HG03520 (cell line): ENCODE measurements at regions not wholly inside any gene's neighbourhood (a gene's known extent, or its start where the extent isn't known, plus 50 kb on each side); places are given as distances from the start of the nearest gene placed in this dataset.
"Not testable (repeated sequence)": the region's sequence is repeated elsewhere in the genome, so short reads cannot be mapped to it uniquely, and the experiment has no call there.

Source experiments
- ATAC-seq: cut with Tn5 transposase; IDR thresholded peaks from one replicate; pipeline ENCODE4 v1.9.1; 2021; ENCODE audit warnings: mild to moderate bottlenecking, moderate library complexity; ENCODE audit not compliant: unreplicated experiment

GRCh38 chr2:142827170-142827569 is 50.3 kb upstream of the KYNU start:
- ATAC-seq, result no peak

GRCh38 chr2:142825861-142826260 is 51.6 kb upstream of the KYNU start:
- ATAC-seq, result no peak

GRCh38 chr2:142824756-142825155 is 52.7 kb upstream of the KYNU start:
- no peak for ATAC-seq

GRCh38 chr2:142822190-142822589 is 55.3 kb upstream of the KYNU start:
- no peak for ATAC-seq

- ATAC-seq, result no peak
These were observed 58.1 kb upstream of the KYNU start for GRCh38 chr2:142819411-142819810.

GRCh38 chr2:142815375-142815774 is 62.1 kb upstream of the KYNU start:
- no peak for ATAC-seq

- no peak for ATAC-seq
These were observed 63.3 kb upstream of the KYNU start for GRCh38 chr2:142813830-142814829.

- not testable (repeated sequence) for ATAC-seq
These were observed 65.8 kb upstream of the KYNU start for GRCh38 chr2:142811644-142812043.

GRCh38 chr2:142805244-142805643 is 72.2 kb upstream of the KYNU start:
- ATAC-seq, result no peak

GRCh38 chr2:142803158-142803557 is 74.3 kb upstream of the KYNU start:
- ATAC-seq, result no peak

- ATAC-seq, result no peak
These were observed 80.9 kb upstream of the KYNU start for GRCh38 chr2:142796588-142796987.

GRCh38 chr2:142796161-142796560 is 81.3 kb upstream of the KYNU start:
- ATAC-seq, result no peak

- ATAC-seq, result no peak
These were observed 82.6 kb upstream of the KYNU start for GRCh38 chr2:142794850-142795249.

GRCh38 chr2:142792328-142792727 is 85.1 kb upstream of the KYNU start:
- ATAC-seq, result not testable (repeated sequence)

GRCh38 chr2:142791335-142791734 is 86.1 kb upstream of the KYNU start:
- ATAC-seq, result no peak

GRCh38 chr2:142786918-142787702 is 90.4 kb upstream of the KYNU start:
- no peak for ATAC-seq

- no peak for ATAC-seq
These were observed 94.5 kb upstream of the KYNU start for GRCh38 chr2:142782942-142783443.

GRCh38 chr2:142781146-142781545 is 96.3 kb upstream of the KYNU start:
- no peak for ATAC-seq

- no peak for ATAC-seq
These were observed 99.2 kb upstream of the KYNU start for GRCh38 chr2:142778289-142778688.

GRCh38 chr2:142777742-142778141 is 99.7 kb upstream of the KYNU start:
- ATAC-seq, result no peak

GRCh38 chr2:142769761-142770160 is 107.7 kb upstream of the KYNU start:
- no peak for ATAC-seq

- no peak for ATAC-seq
These were observed 109.6 kb upstream of the KYNU start for GRCh38 chr2:142767847-142768246.
